HUES6 (cell line): ENCODE measurements at regions not wholly inside any gene's neighbourhood (a gene's known extent, or its start where the extent isn't known, plus 50 kb on each side); places are given as distances from the start of the nearest gene placed in this dataset.

Source experiments
- H3K27ac ChIP-seq: 2 replicates; pipeline ENCODE4 v1.7.0; 2013; ENCODE audit warnings: low read depth, mild to moderate bottlenecking, low read length, inconsistent platforms
- H3K27me3 ChIP-seq: 2 replicates; pipeline ENCODE4 v1.6.1; 2013; ENCODE audit warnings: low read length; ENCODE audit not compliant: control insufficient read depth, insufficient read depth
- H3K36me3 ChIP-seq: 2 replicates; pipeline ENCODE4 v1.6.1; 2013; ENCODE audit warnings: low read length; ENCODE audit not compliant: control insufficient read depth, insufficient read depth
- H3K4me1 ChIP-seq: 2 replicates; pipeline ENCODE4 v1.6.1; 2013; ENCODE audit warnings: low read length; ENCODE audit not compliant: control insufficient read depth, insufficient read depth
- H3K4me3 ChIP-seq: 2 replicates; pipeline ENCODE4 v1.5.1; 2013; ENCODE audit warnings: low read depth, low read length
- H3K9ac ChIP-seq: one replicate; pipeline ENCODE4 v1.6.1; 2013; ENCODE audit warnings: mild to moderate bottlenecking, low read length
- H3K9me3 ChIP-seq: 2 replicates; pipeline ENCODE4 v1.6.1; 2013; ENCODE audit warnings: low read depth, low read length; ENCODE audit not compliant: control insufficient read depth, insufficient read depth

- peaks cover 5% of the 10 kb centered on the region; the same call in 1 of the 2 replicates for H3K4me1 ChIP-seq
- no peaks in the 10 kb centered on the region for H3K36me3 ChIP-seq
- no peak overlapping the region for H3K9ac ChIP-seq
- H3K27ac ChIP-seq, result no peak overlapping the region
- no peak overlapping the region for H3K4me3 ChIP-seq
- peaks cover 4% of the 10 kb centered on the region; the same call in 1 of the 2 replicates for H3K27me3 ChIP-seq
- no peaks in the 10 kb centered on the region for H3K9me3 ChIP-seq
Measured at GRCh38 chr16:73286346-73287267, 238.7 kb upstream of the ZFHX3 start.

- H3K36me3 ChIP-seq, result no peaks in the 10 kb centered on the region
- H3K9me3 ChIP-seq, result peaks cover 3% of the 10 kb centered on the region; the same call in 1 of the 2 replicates
- H3K27ac ChIP-seq, result no peak overlapping the region
- H3K4me1 ChIP-seq, result peaks cover 5% of the 10 kb centered on the region; the same call in 1 of the 2 replicates
- H3K9ac ChIP-seq, result no peak overlapping the region
- no peaks in the 10 kb centered on the region; the same call in 1 of the 2 replicates for H3K27me3 ChIP-seq
- no peak overlapping the region for H3K4me3 ChIP-seq
Measured at GRCh38 chr16:73285436-73286201, 237.7 kb upstream of the ZFHX3 start.

DNA sequence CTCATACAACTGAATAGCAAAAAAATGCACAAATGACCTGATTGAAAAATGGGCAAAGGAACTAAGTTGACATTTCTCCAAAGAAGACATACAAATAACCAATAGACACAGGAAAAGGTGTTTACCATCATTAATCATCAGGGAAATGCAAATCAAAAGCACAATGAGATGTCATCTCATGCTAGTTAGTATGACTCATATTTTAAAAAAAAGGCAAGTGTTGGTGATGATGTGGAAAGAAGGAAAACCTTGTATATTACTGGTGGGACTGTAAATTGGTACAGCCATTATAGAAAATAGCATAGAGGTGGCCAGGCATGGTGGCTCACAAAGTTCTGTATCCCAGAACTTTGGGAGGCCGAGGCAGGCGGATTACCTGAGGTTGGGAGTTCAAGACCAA lies 232.5 kb upstream of the ZFHX3 start:
- no peaks in the 10 kb centered on the region for H3K27me3 ChIP-seq
- H3K9ac ChIP-seq, result no peak overlapping the region
- peaks cover 3% of the 10 kb centered on the region for H3K9me3 ChIP-seq
- H3K4me1 ChIP-seq, result no peaks in the 10 kb centered on the region
- no peak overlapping the region for H3K27ac ChIP-seq
- no peaks in the 10 kb centered on the region for H3K36me3 ChIP-seq
- no peak overlapping the region for H3K4me3 ChIP-seq

GRCh38 chr16:73279451-73279850 lies 231.5 kb upstream of the ZFHX3 start:
- no peaks in the 10 kb centered on the region for H3K36me3 ChIP-seq
- no peak overlapping the region for H3K9ac ChIP-seq
- H3K27ac ChIP-seq, result no peak overlapping the region
- H3K4me3 ChIP-seq, result no peak overlapping the region
- H3K9me3 ChIP-seq, result peaks cover 3% of the 10 kb centered on the region
- no peaks in the 10 kb centered on the region for H3K27me3 ChIP-seq
- no peaks in the 10 kb centered on the region for H3K4me1 ChIP-seq

GRCh38 chr16:73277071-73277470 lies 229.1 kb upstream of the ZFHX3 start:
- Histone ChIP-seq H3K4me1 (no peaks in the 10 kb centered on the region), H3K9ac (no peak overlapping the region), H3K4me3 (no peak overlapping the region), H3K9me3 (peaks cover 3% of the 10 kb centered on the region), H3K36me3 (no peaks in the 10 kb centered on the region), H3K27ac (no peak overlapping the region), H3K27me3 (no peaks in the 10 kb centered on the region)

DNA sequence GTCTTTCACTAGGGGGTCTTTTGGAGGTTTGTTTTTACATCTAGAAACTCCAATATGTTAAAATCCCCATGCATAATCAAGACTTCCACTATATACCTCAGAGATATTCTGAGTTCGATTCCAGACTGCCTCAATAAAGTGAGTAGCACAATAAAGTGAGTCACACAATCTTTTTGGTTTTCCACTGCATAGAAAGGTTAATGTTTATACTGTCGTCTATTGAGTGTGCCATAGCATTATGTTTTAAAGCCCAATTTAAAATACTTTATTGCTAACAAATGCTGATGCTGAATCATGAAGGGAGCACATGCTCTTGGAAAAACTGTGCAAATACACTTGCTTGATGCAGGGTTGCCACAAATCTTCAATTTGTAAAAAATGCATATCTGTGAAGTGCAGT lies 227.5 kb upstream of the ZFHX3 start:
- Histone ChIP-seq H3K4me1 (no peaks in the 10 kb centered on the region), H3K9ac (no peak overlapping the region), H3K9me3 (no peaks in the 10 kb centered on the region; the same call in 1 of the 2 replicates), H3K27ac (no peak overlapping the region), H3K27me3 (no peaks in the 10 kb centered on the region), H3K36me3 (no peaks in the 10 kb centered on the region), H3K4me3 (no peak overlapping the region)

DNA sequence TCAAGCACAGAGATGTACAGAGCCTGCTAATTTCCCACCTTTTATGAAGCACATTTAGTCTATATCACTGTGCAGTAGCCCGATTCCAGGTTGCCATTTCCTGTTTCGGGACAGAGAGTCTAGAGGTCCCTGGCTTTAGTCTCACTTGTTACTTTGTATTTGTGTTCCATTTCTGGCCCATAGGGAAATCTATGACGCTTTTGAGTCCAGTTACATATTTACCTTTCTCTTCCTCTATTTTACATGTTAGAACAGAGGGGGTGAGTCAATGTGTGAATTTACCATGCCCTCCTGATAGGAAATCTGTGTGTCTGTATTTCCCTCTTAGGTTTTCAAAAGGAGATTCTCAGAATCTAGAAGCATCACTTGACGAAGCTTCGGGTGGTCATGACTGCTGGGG lies 227.1 kb upstream of the ZFHX3 start:
- no peak overlapping the region for H3K27ac ChIP-seq
- no peaks in the 10 kb centered on the region; the same call in 1 of the 2 replicates for H3K9me3 ChIP-seq
- no peak overlapping the region for H3K4me3 ChIP-seq
- H3K27me3 ChIP-seq, result no peaks in the 10 kb centered on the region
- H3K36me3 ChIP-seq, result no peaks in the 10 kb centered on the region
- no peaks in the 10 kb centered on the region for H3K4me1 ChIP-seq
- H3K9ac ChIP-seq, result no peak overlapping the region

DNA sequence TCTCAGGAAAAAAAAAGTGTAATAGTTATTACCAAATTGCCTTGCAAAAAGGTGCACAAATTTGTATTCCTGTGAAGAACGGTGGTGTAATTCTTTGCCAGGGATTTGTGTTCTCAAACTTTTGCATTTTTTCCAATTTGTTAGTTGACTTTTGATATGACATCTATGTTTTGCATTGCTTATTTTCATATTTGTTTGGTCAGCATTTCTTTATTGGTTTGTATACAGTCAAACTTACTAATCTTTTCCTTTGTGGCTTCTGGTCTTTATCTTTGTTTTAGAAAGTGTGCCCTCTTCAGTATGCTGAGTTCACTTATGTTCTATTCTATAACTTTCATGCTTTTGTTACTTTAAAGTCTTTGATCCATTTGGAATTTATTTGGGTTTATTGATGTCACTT lies 226.2 kb upstream of the ZFHX3 start:
- Histone ChIP-seq H3K9ac (no peak overlapping the region), H3K4me1 (no peaks in the 10 kb centered on the region), H3K4me3 (no peak overlapping the region), H3K27ac (no peak overlapping the region), H3K27me3 (no peaks in the 10 kb centered on the region), H3K9me3 (no peaks in the 10 kb centered on the region; the same call in 1 of the 2 replicates), H3K36me3 (no peaks in the 10 kb centered on the region)

DNA sequence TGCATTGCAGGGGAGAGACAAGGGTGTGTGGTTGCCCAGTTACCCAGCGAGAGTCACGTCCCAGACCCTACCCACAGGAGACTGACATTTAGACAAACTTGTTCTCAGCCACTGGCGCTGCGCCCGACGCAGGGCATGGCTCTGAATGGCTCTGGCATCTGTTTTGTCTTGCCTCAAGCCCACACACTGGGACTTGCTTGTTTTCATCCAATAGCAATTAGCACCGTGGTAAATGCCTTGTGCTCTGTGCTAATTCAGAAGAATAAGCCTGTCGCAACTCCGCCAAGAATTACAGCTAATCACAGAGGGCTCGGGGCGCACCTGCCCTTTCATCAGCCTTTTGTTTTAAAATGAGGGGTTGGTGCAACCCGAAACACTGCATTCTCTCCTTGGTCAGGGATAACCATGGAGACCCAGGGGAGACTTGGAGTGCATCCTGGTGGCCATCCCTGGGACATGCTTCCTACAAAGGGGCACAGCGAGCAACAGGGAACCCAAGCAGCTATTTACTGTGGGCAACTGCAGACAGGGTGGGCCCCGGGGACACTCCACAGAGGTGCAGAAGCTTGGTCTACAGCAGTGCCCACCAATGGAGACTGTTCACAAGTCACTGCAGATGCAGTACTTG lies 220.6 kb upstream of the ZFHX3 start:
- H3K36me3 ChIP-seq, result no peaks in the 10 kb centered on the region
- H3K4me1 ChIP-seq, result 0 out of 2 replicates have a peak, but pooled peaks cover 5% of the 10 kb centered on the region
- H3K9me3 ChIP-seq, result no peaks in the 10 kb centered on the region
- H3K27me3 ChIP-seq, result no peaks in the 10 kb centered on the region
- H3K9ac ChIP-seq, result no peak overlapping the region
- no peak overlapping the region for H3K27ac ChIP-seq
- H3K4me3 ChIP-seq, result no peak overlapping the region

DNA sequence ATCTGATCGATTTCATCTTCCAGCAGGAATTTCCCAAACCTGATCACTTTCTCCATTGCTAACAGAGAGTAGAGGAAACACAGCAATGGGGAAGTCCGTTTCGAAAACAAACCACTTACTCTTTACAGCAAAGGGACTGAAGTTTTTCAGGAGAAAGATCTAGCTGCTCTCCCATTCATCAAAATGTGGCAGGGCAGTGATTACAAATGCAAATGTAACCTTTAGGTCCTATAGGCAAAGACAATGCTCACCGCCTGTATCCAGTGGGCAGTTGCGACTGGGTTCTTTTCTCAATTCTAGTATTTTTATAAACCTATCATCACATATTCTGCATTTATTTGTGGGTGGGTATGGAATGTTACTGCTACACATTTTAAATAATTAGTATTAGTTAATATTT lies 218.0 kb upstream of the ZFHX3 start:
- Histone ChIP-seq H3K27ac (no peak overlapping the region), H3K36me3 (no peaks in the 10 kb centered on the region), H3K9ac (no peak overlapping the region), H3K27me3 (no peaks in the 10 kb centered on the region), H3K9me3 (0 out of 2 replicates have a peak, but pooled peaks cover 3% of the 10 kb centered on the region), H3K4me3 (no peak overlapping the region), H3K4me1 (0 out of 2 replicates have a peak, but pooled peaks cover 5% of the 10 kb centered on the region)
